CD4-positive, alpha-beta memory T cell (primary cell): ENCODE measurements at regions not wholly inside any gene's neighbourhood (a gene's known extent, or its start where the extent isn't known, plus 50 kb on each side); places are given as distances from the start of the nearest gene placed in this dataset.

Experiments used
- CTCF ChIA-PET: fragments of 350-600 bp; sonication (Branson Sonifier 250); formaldehyde crosslinking; loops from one replicate; lab custom pipeline; 2021; ENCODE audit warnings: inconsistent platforms; ENCODE audit not compliant: partially characterized antibody; lab: Charles Lee
- POLR2A ChIA-PET: fragments of 350-600 bp; sonication (Branson Sonifier 250); formaldehyde crosslinking; loops from one replicate; lab custom pipeline; 2021; ENCODE audit not compliant: partially characterized antibody; lab: Charles Lee
- DNase-seq, 5 donors: peaks; one replicate each; pipeline versions ENCODE4 v3.0.0 to v3.0.0-alpha.2; 2020 to 2022; ENCODE audit warnings: mixed read lengths in 1 of 5
- H3K27ac ChIP-seq: one replicate; pipeline ENCODE4 v1.7.0; 2013; ENCODE audit warnings: low read depth, low read length
- H3K27me3 ChIP-seq: 2 replicates; pipeline ENCODE4 v1.7.0; 2013; ENCODE audit warnings: mild to moderate bottlenecking, low read length, moderate library complexity; ENCODE audit not compliant: insufficient read depth
- H3K36me3 ChIP-seq: 2 replicates; pipeline ENCODE4 v1.7.0; 2013; ENCODE audit warnings: mild to moderate bottlenecking, low read length, moderate library complexity; ENCODE audit not compliant: insufficient read depth
- H3K4me1 ChIP-seq: 2 replicates; pipeline ENCODE4 v1.7.0; 2013; ENCODE audit warnings: mild to moderate bottlenecking, low read length, moderate library complexity; ENCODE audit not compliant: insufficient read depth
- H3K4me3 ChIP-seq, 2 donors: one replicate each; pipeline ENCODE4 v1.7.0; 2013; ENCODE audit warnings: low read length in 2 of 2, mild to moderate bottlenecking in 1 of 2
- H3K9me3 ChIP-seq, 2 donors: one replicate each; pipeline ENCODE4 v1.7.0; 2013; ENCODE audit warnings: low read length in 2 of 2, control low read depth in 1 of 2; ENCODE audit not compliant: control insufficient read depth in 1 of 2
- H3K27ac Mint-ChIP-seq, 7 donors: one replicate each; pipeline ENCODE4 v1.8.0; 2020 to 2021; ENCODE audit warnings: mixed read lengths in 7 of 7, mild to moderate bottlenecking in 6 of 7, inconsistent platforms in 3 of 7, moderate library complexity in 3 of 7
- H3K27me3 Mint-ChIP-seq, 2 donors: one replicate each; pipeline ENCODE4 v1.8.0; 2020 to 2021; ENCODE audit warnings: mixed read lengths in 2 of 2
- H3K36me3 Mint-ChIP-seq, 2 donors: one replicate each; pipeline ENCODE4 v1.8.0; 2020 to 2021; ENCODE audit warnings: mixed read lengths in 2 of 2, inconsistent platforms in 1 of 2, mild to moderate bottlenecking in 1 of 2
- H3K4me1 Mint-ChIP-seq, 4 donors: one replicate each; pipeline ENCODE4 v1.8.0; 2020 to 2021; ENCODE audit warnings: mixed read lengths in 4 of 4, mild to moderate bottlenecking in 1 of 4
- H3K4me3 Mint-ChIP-seq, 8 donors: one replicate each; pipeline ENCODE4 v1.8.0; 2020 to 2021; ENCODE audit warnings: mixed read lengths in 8 of 8, mild to moderate bottlenecking in 7 of 8, moderate library complexity in 6 of 8, inconsistent platforms in 3 of 8
- H3K9me3 Mint-ChIP-seq, 8 donors: one replicate each; pipeline ENCODE4 v1.8.0; 2020 to 2021; ENCODE audit warnings: mixed read lengths in 8 of 8, mild to moderate bottlenecking in 5 of 8, inconsistent platforms in 3 of 8, moderate library complexity in 1 of 8
- intact Hi-C: fragments of 100-400 bp; cut with micrococcal nuclease; formaldehyde crosslinking; loops from one replicate; pipeline ENCODE4 v1.15.1; 2023

DNA sequence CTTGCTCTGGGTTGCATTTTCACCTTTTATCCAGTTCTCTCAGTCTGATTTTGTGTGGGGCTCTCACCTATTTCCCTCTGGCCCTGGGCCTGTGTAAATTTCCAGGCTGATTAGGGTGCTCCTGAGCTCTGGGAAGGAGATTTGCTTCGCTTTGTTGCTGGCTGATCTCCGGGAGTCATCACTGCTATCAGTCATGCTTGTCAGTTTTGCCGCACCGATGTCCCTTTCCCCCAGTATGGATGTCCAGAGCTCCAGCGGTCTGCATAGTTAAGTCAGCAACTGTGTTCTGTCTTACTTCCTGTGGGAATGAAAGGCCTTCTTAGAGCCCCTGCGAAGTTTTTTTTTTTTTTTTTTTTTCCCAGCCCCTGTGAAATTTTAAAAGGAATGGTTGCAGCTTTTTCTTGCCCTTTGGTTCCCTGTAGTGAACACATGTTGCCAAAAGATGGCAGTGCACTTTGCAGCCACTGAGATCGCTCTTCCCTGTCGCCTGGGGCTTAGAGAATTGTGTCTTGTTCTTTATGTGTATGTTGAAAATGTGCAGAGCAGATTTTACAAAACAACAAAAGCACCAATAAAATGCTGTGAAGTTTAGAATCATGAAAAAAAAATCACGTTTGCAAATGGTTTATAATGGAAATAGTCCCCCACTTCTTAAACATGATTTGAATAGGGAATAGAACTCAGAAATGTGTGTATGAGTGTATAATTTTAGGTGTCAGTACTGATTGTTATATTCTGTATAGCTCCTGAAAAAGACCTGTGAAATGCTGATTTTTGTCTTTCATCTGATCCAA is 109.1 kb upstream of the SLC4A4 start:
- Mint-ChIP-seq H3K27me3 (peaks cover 0 to 14% of the 10 kb centered on the region in 2 donors), H3K27ac (no peak overlapping the region), H3K9me3 (no peaks in the 10 kb centered on the region), H3K4me3 (no peak overlapping the region), H3K4me1 (peaks cover 0 to 2% (median 0%) of the 10 kb centered on the region in 4 donors), H3K36me3 (no peaks in the 10 kb centered on the region)
- H3K27ac ChIP-seq, result no peak overlapping the region
- H3K9me3 ChIP-seq, result no peaks in the 10 kb centered on the region
- CTCF ChIA-PET, result interaction anchor here (1.6 to 1.7 kb wide), 2 partner anchors 11 to 45 kb away, joined by 6 read pairs; no protein-coding TSS in a partner anchor
- H3K27me3 ChIP-seq, result no peaks in the 10 kb centered on the region
- H3K36me3 ChIP-seq, result no peaks in the 10 kb centered on the region
- DNase-seq, result no peak
- intact Hi-C loops, result no loop called here
- POLR2A ChIA-PET, result no interaction called here
- no peak overlapping the region for H3K4me3 ChIP-seq
- H3K4me1 ChIP-seq, result no peaks in the 10 kb centered on the region

- Mint-ChIP-seq H3K9me3 (no peaks in the 10 kb centered on the region), H3K4me3 (no peak overlapping the region), H3K4me1 (peaks cover 0 to 4% (median 0%) of the 10 kb centered on the region in 4 donors), H3K27me3 (peaks cover 0 to 14% of the 10 kb centered on the region in 2 donors), H3K27ac (no peak overlapping the region), H3K36me3 (no peaks in the 10 kb centered on the region)
- Histone ChIP-seq H3K4me3 (no peak overlapping the region), H3K4me1 (no peaks in the 10 kb centered on the region), H3K36me3 (no peaks in the 10 kb centered on the region), H3K27ac (no peak overlapping the region), H3K9me3 (no peaks in the 10 kb centered on the region), H3K27me3 (no peaks in the 10 kb centered on the region)
- CTCF ChIA-PET, result interaction anchor here (1.6 to 1.7 kb wide), 2 partner anchors 11 to 46 kb away, joined by 6 read pairs; no protein-coding TSS in a partner anchor
- intact Hi-C loops, result no loop called here
- POLR2A ChIA-PET, result no interaction called here
- DNase-seq, result no peak
Measured at GRCh38 chr4:71230271-71231128, 108.3 kb upstream of the SLC4A4 start.

- Mint-ChIP-seq H3K27ac (no peak overlapping the region), H3K27me3 (peaks cover 0 to 16% of the 10 kb centered on the region in 2 donors), H3K9me3 (no peaks in the 10 kb centered on the region), H3K4me3 (no peak overlapping the region), H3K4me1 (peaks cover 0 to 5% (median 0%) of the 10 kb centered on the region in 4 donors), H3K36me3 (no peaks in the 10 kb centered on the region)
- ChIA-PET POLR2A (no interaction called here), CTCF (interaction anchor here (1.7 kb wide), 1 partner anchor 47 kb away, joined by 6 read pairs; no protein-coding TSS in a partner anchor)
- Histone ChIP-seq H3K4me3 (no peak overlapping the region), H3K27ac (no peak overlapping the region), H3K4me1 (no peaks in the 10 kb centered on the region), H3K36me3 (no peaks in the 10 kb centered on the region), H3K27me3 (no peaks in the 10 kb centered on the region), H3K9me3 (no peaks in the 10 kb centered on the region)
- DNase-seq, result no peak
- intact Hi-C loops, result no loop called here
Measured at GRCh38 chr4:71231129-71232055, 107.4 kb upstream of the SLC4A4 start.

- H3K36me3 Mint-ChIP-seq, result no peaks in the 10 kb centered on the region
- H3K4me3 Mint-ChIP-seq, result no peak overlapping the region
- peaks cover 0 to 5% (median 0%) of the 10 kb centered on the region in 4 donors for H3K4me1 Mint-ChIP-seq
- H3K9me3 Mint-ChIP-seq, result no peaks in the 10 kb centered on the region
- no peaks in the 10 kb centered on the region for H3K36me3 ChIP-seq
- H3K9me3 ChIP-seq, result no peaks in the 10 kb centered on the region
- H3K4me3 ChIP-seq, result no peak overlapping the region
- ChIA-PET POLR2A (no interaction called here), CTCF (no interaction called here)
- intact Hi-C loops, result no loop called here
- DNase-seq, result no peak
- no peak overlapping the region for H3K27ac ChIP-seq
- peaks cover 0 to 14% of the 10 kb centered on the region in 2 donors for H3K27me3 Mint-ChIP-seq
- no peaks in the 10 kb centered on the region for H3K27me3 ChIP-seq
- H3K27ac Mint-ChIP-seq, result no peak overlapping the region
- no peaks in the 10 kb centered on the region for H3K4me1 ChIP-seq
Measured at GRCh38 chr4:71232056-71232430, 106.8 kb upstream of the SLC4A4 start.

- ChIA-PET CTCF (no interaction called here), POLR2A (no interaction called here)
- intact Hi-C loops, result no loop called here
- Mint-ChIP-seq H3K4me3 (no peak overlapping the region), H3K9me3 (no peaks in the 10 kb centered on the region), H3K36me3 (no peaks in the 10 kb centered on the region), H3K4me1 (peaks cover 0 to 5% (median 0%) of the 10 kb centered on the region in 4 donors), H3K27me3 (peaks cover 0 to 14% of the 10 kb centered on the region in 2 donors), H3K27ac (no peak overlapping the region)
- H3K4me3 ChIP-seq, result no peak overlapping the region
- H3K4me1 ChIP-seq, result no peaks in the 10 kb centered on the region
- no peaks in the 10 kb centered on the region for H3K36me3 ChIP-seq
- DNase-seq, result no peak
- no peaks in the 10 kb centered on the region for H3K27me3 ChIP-seq
- H3K27ac ChIP-seq, result no peak overlapping the region
- H3K9me3 ChIP-seq, result no peaks in the 10 kb centered on the region
Measured at GRCh38 chr4:71232846-71233245, 106.0 kb upstream of the SLC4A4 start.

GRCh38 chr4:71235311-71236201 is 103.3 kb upstream of the SLC4A4 start:
- Mint-ChIP-seq H3K27ac (no peak overlapping the region), H3K4me1 (peaks cover 0 to 3% (median 0%) of the 10 kb centered on the region in 4 donors), H3K9me3 (no peaks in the 10 kb centered on the region), H3K36me3 (no peaks in the 10 kb centered on the region), H3K4me3 (no peak overlapping the region), H3K27me3 (peaks cover 0 to 12% of the 10 kb centered on the region in 2 donors)
- no peak for DNase-seq
- Histone ChIP-seq H3K4me3 (no peak overlapping the region), H3K4me1 (no peaks in the 10 kb centered on the region), H3K9me3 (no peaks in the 10 kb centered on the region), H3K27ac (no peak overlapping the region), H3K27me3 (no peaks in the 10 kb centered on the region), H3K36me3 (no peaks in the 10 kb centered on the region)
- CTCF ChIA-PET, result no interaction called here
- intact Hi-C loops, result no loop called here
- POLR2A ChIA-PET, result no interaction called here
